ENCODE measurements at regions not wholly inside any gene's neighbourhood (a gene's known extent, or its start where the extent isn't known, plus 50 kb on each side); places are given as distances from the start of the nearest gene placed in this dataset.

GRCh38 chr14:65975865-65976264 is 510.3 kb upstream of the CCDC196 start:
- no peaks in the 10 kb centered on the region for H3K9me3 ChIP-seq
- H3K4me3 ChIP-seq (replicated peaks in 1 of 3) = no peak overlapping the region
- peaks cover 0 to 20% of the 10 kb centered on the region in 2 donors for H3K4me1 ChIP-seq
- intact Hi-C loops (cut with DNase I) = no loop called here
- TF ChIP-seq CTCF (IDR thresholded peaks at IDR 0.05) (no peak), POLR2A (IDR thresholded peaks at IDR 0.05) (no peak)
- H3K36me3 ChIP-seq = no peaks in the 10 kb centered on the region
- DNase-seq = no peak
- H3K27ac ChIP-seq = no peak overlapping the region
- H3K27me3 ChIP-seq = no peaks in the 10 kb centered on the region
- 54 to 55% methylated on average over 3 of the region's 3 CpGs for WGBS, 2 donors

DNA sequence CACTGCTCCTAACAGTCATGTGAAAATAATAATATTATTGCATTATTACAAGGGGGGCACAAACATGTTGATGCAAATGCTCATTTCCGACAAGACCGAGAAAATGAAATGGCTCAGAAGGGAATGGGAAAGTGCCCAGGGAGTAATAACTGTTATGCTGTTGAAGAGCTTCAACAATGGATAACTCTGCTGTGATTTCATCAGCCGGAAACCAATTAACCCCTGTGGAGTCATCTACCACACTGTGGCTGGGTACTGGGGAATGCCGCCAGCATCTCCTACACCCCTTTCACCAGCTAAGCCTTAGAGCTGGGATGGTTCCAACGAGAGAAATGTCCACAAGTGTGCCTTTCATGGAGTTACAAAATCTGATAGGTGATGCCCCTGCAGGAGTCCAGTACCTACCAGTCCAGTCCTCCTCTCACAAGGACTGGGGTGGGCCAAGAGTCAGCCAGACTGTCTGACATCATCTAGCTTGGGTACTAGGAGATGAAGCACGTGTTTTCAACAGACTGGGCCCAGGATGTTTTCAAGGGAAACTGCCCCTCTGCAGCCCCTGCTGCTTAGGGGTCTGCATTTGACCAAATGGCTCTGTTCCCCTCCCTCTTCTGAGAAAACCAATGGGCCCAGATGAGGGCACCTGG is 509.3 kb upstream of the CCDC196 start:
- no peaks in the 10 kb centered on the region for H3K27me3 ChIP-seq
- TF ChIP-seq POLR2A (IDR thresholded peaks at IDR 0.05) (no peak), CTCF (IDR thresholded peaks at IDR 0.05) (no peak)
- H3K36me3 ChIP-seq = no peaks in the 10 kb centered on the region
- H3K4me1 ChIP-seq = peaks cover 0 to 20% of the 10 kb centered on the region in 2 donors
- intact Hi-C loops (cut with DNase I) = no loop called here
- H3K27ac ChIP-seq = no peak overlapping the region
- no peak overlapping the region for H3K4me3 ChIP-seq (replicated peaks in 1 of 3)
- no peak for DNase-seq
- H3K9me3 ChIP-seq = no peaks in the 10 kb centered on the region
- WGBS, 2 donors = 89 to 92% methylated on average over 5 to 6 of the region's 6 CpGs

DNA sequence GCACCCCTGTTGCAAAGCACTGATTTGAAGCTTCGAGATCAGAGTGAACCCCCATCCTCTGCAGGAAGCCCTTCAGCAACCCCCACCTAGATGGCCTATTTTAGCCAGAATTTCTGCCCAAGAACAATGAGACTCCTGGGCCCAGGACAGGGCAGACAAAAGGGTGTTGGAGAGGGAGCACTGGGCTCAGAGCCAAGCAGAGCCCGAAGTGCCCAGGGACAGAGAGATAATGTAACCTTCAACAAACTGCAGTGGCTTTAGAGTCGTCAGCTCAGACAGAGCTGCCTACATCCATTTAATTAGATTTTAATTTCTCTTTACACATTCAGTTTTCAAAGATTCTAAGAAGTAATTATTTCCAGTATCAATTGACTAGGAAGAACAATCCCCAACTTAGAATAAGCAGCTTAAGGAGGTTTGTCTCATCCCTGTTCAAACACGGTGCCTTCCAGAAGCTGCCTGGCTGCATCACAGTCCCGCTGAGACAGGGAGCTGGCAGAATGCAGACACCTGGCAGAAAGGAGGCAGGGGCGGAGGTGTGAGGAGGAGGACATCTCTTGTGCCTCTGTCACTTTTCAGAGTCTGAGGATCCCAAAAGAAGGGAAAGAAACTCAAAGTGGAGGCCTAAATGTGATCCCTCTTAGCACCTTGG is 504.9 kb upstream of the CCDC196 start:
- 72 to 73% methylated on average over 6 of the region's 6 CpGs for WGBS, 2 donors
- no peak overlapping the region for H3K4me3 ChIP-seq (replicated peaks in 1 of 3)
- DNase-seq = no peak
- H3K27me3 ChIP-seq = no peaks in the 10 kb centered on the region
- H3K27ac ChIP-seq = no peak overlapping the region
- no peaks in the 10 kb centered on the region for H3K9me3 ChIP-seq
- intact Hi-C loops (cut with DNase I) = no loop called here
- TF ChIP-seq POLR2A (IDR thresholded peaks at IDR 0.05) (no peak), CTCF (IDR thresholded peaks at IDR 0.05) (no peak)
- H3K4me1 ChIP-seq = peaks cover 0 to under 1% of the 10 kb centered on the region in 2 donors
- H3K36me3 ChIP-seq = no peaks in the 10 kb centered on the region

GRCh38 chr14:65986041-65986440 is 500.1 kb upstream of the CCDC196 start:
- intact Hi-C loops (cut with DNase I) = no loop called here
- 46 to 56% methylated on average over 1 of the region's 1 CpG for WGBS, 2 donors
- Histone ChIP-seq H3K36me3 (no peaks in the 10 kb centered on the region), H3K9me3 (no peaks in the 10 kb centered on the region), H3K4me3 (replicated peaks in 1 of 3) (no peak overlapping the region), H3K27me3 (no peaks in the 10 kb centered on the region), H3K4me1 (no peaks in the 10 kb centered on the region), H3K27ac (no peak overlapping the region)
- TF ChIP-seq CTCF (IDR thresholded peaks at IDR 0.05) (no peak), POLR2A (IDR thresholded peaks at IDR 0.05) (no peak)
- no peak for DNase-seq

DNA sequence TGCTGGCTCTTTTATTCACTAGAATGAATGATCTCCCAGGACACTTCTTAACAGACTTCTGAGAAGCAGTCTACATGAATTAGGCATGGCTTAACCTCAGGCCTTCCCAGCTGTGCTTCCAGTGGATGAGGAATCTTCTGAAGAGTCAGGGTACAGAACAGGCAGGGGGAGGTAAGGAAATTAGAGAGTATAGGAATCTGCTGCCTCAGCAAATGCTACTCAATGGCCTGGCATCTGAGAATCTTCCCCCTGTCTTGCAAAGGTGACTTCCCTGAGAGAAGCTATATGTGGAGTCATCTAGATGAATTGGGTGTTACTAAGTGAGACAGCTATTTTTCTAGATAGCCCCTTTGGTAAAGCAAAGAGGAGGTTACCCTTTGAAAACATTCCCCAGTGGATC is 496.2 kb upstream of the CCDC196 start:
- Histone ChIP-seq H3K4me1 (no peaks in the 10 kb centered on the region), H3K27me3 (no peaks in the 10 kb centered on the region), H3K9me3 (no peaks in the 10 kb centered on the region), H3K4me3 (replicated peaks in 1 of 3) (no peak overlapping the region), H3K36me3 (no peaks in the 10 kb centered on the region), H3K27ac (no peak overlapping the region)
- DNase-seq = no peak
- intact Hi-C loops (cut with DNase I) = no loop called here
- TF ChIP-seq POLR2A (IDR thresholded peaks at IDR 0.05) (no peak), CTCF (IDR thresholded peaks at IDR 0.05) (no peak)

Data from thyroid gland (tissue), 4 donors.